Karpas-422 (cell line): ENCODE measurements at regions not wholly inside any gene's neighbourhood (a gene's known extent, or its start where the extent isn't known, plus 50 kb on each side); places are given as distances from the start of the nearest gene placed in this dataset.

Experiments
- DNase-seq: peaks from one replicate; pipeline ENCODE4 v3.0.0-alpha.2; 2015
- H2AFZ ChIP-seq: fragments of 200-600 bp; sonication (generic); 2 replicates; pipeline ENCODE4 v1.6.1; 2014; ENCODE audit warnings: antibody characterized with exemption, low read length, mixed read lengths
- H3K27ac ChIP-seq: fragments of 200-600 bp; sonication (generic); 2 replicates; pipeline ENCODE4 v1.5.1; 2014; ENCODE audit warnings: mild to moderate bottlenecking, low read length, moderate library complexity
- H3K27me3 ChIP-seq: fragments of 200-600 bp; sonication (generic); 2 replicates; pipeline ENCODE4 v1.6.1; 2014; ENCODE audit warnings: low read length, mixed read lengths
- H3K36me3 ChIP-seq: fragments of 200-600 bp; sonication (generic); 2 replicates; pipeline ENCODE4 v1.6.1; 2014; ENCODE audit warnings: low read length, mixed read lengths; ENCODE audit not compliant: insufficient read depth
- H3K4me1 ChIP-seq: fragments of 200-600 bp; sonication (generic); 2 replicates; pipeline ENCODE4 v1.6.1; 2014; ENCODE audit warnings: mild to moderate bottlenecking, low read length, mixed read lengths
- H3K4me2 ChIP-seq: fragments of 200-600 bp; sonication (generic); 2 replicates; pipeline ENCODE4 v1.6.1; 2014; ENCODE audit warnings: low read length, low read depth, mild to moderate bottlenecking; ENCODE audit not compliant: poor library complexity, severe bottlenecking
- H3K4me3 ChIP-seq: fragments of 200-600 bp; sonication (generic); 2 replicates; pipeline ENCODE4 v1.5.1; 2014; ENCODE audit warnings: mild to moderate bottlenecking, antibody characterized with exemption, low read length, mixed read lengths
- H3K79me2 ChIP-seq: fragments of 200-600 bp; sonication (generic); 2 replicates; pipeline ENCODE4 v1.6.1; 2014; ENCODE audit warnings: mild to moderate bottlenecking, low read length, mixed read lengths
- H3K9ac ChIP-seq: fragments of 200-600 bp; sonication (generic); 2 replicates; pipeline ENCODE4 v1.6.0; 2014; ENCODE audit warnings: low read length
- H3K9me2 ChIP-seq: fragments of 200-600 bp; sonication (generic), shearing (Covaris generic); replicated peaks from 2 replicates; pipeline ENCODE4 v1.6.0; 2014; ENCODE audit warnings: mild to moderate bottlenecking, low read length, moderate library complexity; ENCODE audit not compliant: insufficient read depth
- H3K9me3 ChIP-seq: fragments of 300-700, 200-600 bp; sonication (generic); 2 replicates; pipeline ENCODE4 v1.6.1; 2014; ENCODE audit warnings: low read length, mixed read lengths
- H4K20me1 ChIP-seq: fragments of 200-600 bp; sonication (generic); 2 replicates; pipeline ENCODE4 v1.6.1; 2014; ENCODE audit warnings: mild to moderate bottlenecking, antibody characterized with exemption, low read length, low read depth; ENCODE audit not compliant: insufficient read depth

DNA sequence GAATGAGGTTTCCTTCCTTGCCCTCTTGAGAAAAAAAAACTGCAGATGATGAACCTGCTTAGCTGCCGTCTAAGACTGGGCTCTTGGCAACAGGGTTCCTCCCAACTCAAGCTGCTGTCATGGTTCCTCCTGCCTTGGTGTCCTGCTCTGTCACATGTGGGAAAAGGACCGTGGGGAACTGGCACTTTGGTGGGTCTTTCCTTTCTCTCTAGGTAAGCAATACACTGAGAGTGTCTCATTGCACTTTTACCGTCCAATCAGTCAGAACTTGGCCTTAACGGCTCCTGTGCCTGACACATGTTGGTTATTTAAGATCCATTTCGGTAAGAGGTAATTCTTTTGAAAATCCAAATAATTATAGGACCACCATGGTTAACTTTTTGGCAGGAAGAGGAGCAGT is 60.8 kb upstream of the RNF152 start:
- Histone ChIP-seq H3K4me1 (peaks cover 10% of the 10 kb centered on the region), H3K27me3 (no peaks in the 10 kb centered on the region), H4K20me1 (no peaks in the 10 kb centered on the region), H3K9ac (no peak overlapping the region), H3K4me2 (no peak overlapping the region), H3K9me3 (no peaks in the 10 kb centered on the region), H3K9me2 (no peaks in the 10 kb centered on the region), H3K36me3 (no peaks in the 10 kb centered on the region), H3K27ac (no peak overlapping the region), H2AFZ (no peak overlapping the region), H3K4me3 (no peak overlapping the region), H3K79me2 (no peaks in the 10 kb centered on the region)
- DNase-seq, result no peak

DNA sequence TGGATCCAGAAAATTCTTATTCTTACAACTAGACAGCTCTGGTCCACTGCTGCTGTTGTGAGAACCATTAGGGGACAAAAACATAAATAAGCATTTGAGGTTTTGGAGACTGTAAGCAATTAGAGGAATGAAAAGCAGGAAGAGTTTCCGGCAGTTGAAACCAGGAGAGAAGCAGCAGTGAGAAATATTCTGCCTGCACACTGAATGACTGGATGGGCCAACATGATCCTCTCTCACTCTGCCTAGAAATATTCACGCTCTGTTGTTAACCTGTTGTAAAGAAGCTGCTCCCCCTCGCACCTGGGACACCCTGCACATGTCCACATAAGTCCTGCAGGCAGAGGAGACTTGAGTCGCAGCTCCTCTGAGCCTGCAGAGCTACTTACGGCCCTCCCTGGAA is 60.4 kb upstream of the RNF152 start:
- H3K9ac ChIP-seq, result no peak overlapping the region
- no peaks in the 10 kb centered on the region for H4K20me1 ChIP-seq
- H3K4me1 ChIP-seq, result peaks cover 10% of the 10 kb centered on the region
- H3K27ac ChIP-seq, result no peak overlapping the region
- H3K9me2 ChIP-seq, result no peaks in the 10 kb centered on the region
- H3K4me2 ChIP-seq, result no peak overlapping the region
- no peak for DNase-seq
- no peaks in the 10 kb centered on the region for H3K9me3 ChIP-seq
- no peaks in the 10 kb centered on the region for H3K27me3 ChIP-seq
- no peak overlapping the region for H2AFZ ChIP-seq
- H3K4me3 ChIP-seq, result no peak overlapping the region
- H3K36me3 ChIP-seq, result no peaks in the 10 kb centered on the region
- no peaks in the 10 kb centered on the region for H3K79me2 ChIP-seq

DNA sequence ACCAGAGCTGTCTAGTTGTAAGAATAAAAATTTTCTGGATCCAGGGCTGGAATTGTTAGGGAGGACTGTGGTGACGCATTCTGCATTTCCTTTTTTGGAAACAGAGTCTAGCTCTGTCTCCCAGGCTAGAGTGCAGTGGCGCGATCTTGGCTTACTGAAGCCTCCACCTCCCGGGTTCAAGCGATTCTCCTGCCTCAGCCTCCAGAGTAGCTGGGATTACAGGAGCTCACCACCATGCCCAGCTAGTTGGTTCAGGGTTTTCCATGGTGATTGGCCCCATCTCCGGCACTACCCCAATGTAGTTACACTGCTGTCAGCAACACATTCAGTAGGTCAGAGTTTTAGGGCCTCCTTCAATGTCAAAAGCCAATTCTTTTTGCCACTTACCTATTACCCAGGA is 58.6 kb upstream of the RNF152 start:
- Histone ChIP-seq H2AFZ (no peak overlapping the region), H3K4me1 (peaks cover 10% of the 10 kb centered on the region), H3K9me2 (no peaks in the 10 kb centered on the region), H3K4me3 (no peak overlapping the region), H3K9ac (no peak overlapping the region), H3K36me3 (no peaks in the 10 kb centered on the region), H3K9me3 (no peaks in the 10 kb centered on the region), H4K20me1 (no peaks in the 10 kb centered on the region), H3K79me2 (no peaks in the 10 kb centered on the region), H3K4me2 (no peak overlapping the region), H3K27me3 (no peaks in the 10 kb centered on the region), H3K27ac (no peak overlapping the region)
- no peak for DNase-seq

DNA sequence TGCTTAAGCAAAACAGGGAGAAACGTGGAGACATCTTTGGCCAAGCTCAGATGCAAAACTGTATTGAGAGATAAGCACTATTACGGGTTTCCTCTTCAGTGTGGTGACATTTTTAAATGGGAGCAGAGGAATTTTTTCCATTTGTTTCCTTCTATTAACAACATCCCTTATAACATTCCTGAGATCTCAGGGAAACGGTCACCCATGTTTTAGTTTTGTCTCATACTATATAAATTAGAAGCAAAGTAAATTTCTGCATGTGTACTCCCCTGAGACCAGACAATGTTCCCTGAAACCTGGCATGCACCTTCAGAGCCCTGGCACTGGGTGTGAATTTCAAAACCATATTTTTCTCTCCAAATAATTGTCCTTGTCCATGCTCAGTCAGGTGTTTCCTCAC is 57.6 kb upstream of the RNF152 start:
- Histone ChIP-seq H3K4me2 (no peak overlapping the region), H3K36me3 (no peaks in the 10 kb centered on the region), H3K9me3 (no peaks in the 10 kb centered on the region), H2AFZ (no peak overlapping the region), H4K20me1 (no peaks in the 10 kb centered on the region), H3K79me2 (no peaks in the 10 kb centered on the region), H3K4me1 (peaks cover 10% of the 10 kb centered on the region), H3K4me3 (no peak overlapping the region), H3K9ac (no peak overlapping the region), H3K27ac (no peak overlapping the region), H3K27me3 (no peaks in the 10 kb centered on the region), H3K9me2 (no peaks in the 10 kb centered on the region)
- DNase-seq, result no peak

DNA sequence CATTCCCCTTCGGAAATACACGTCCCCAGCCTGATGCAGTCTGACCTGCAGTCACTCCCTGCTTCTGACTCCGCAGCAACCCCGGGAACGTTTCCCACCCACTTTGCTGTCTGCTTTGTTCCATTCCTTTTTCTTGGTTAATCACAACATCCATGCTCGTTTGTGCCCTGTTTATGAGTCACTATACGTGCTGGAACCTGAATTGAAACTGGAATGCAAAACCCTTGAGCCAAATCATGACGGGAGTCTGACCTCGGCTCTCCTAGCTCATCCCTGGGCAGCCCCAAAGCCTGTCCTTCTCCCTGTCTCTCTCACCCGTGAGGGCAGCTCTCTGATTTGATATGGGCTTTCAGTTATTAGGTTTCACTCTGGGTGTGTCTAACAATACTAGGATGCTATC is 57.1 kb upstream of the RNF152 start:
- no peak overlapping the region for H3K9ac ChIP-seq
- no peaks in the 10 kb centered on the region for H4K20me1 ChIP-seq
- no peaks in the 10 kb centered on the region for H3K36me3 ChIP-seq
- no peak overlapping the region for H3K27ac ChIP-seq
- H3K79me2 ChIP-seq, result no peaks in the 10 kb centered on the region
- no peaks in the 10 kb centered on the region for H3K9me3 ChIP-seq
- no peak overlapping the region for H2AFZ ChIP-seq
- DNase-seq, result no peak
- no peak overlapping the region for H3K4me2 ChIP-seq
- H3K9me2 ChIP-seq, result no peaks in the 10 kb centered on the region
- H3K4me3 ChIP-seq, result no peak overlapping the region
- H3K4me1 ChIP-seq, result peaks cover 10% of the 10 kb centered on the region
- no peaks in the 10 kb centered on the region for H3K27me3 ChIP-seq

DNA sequence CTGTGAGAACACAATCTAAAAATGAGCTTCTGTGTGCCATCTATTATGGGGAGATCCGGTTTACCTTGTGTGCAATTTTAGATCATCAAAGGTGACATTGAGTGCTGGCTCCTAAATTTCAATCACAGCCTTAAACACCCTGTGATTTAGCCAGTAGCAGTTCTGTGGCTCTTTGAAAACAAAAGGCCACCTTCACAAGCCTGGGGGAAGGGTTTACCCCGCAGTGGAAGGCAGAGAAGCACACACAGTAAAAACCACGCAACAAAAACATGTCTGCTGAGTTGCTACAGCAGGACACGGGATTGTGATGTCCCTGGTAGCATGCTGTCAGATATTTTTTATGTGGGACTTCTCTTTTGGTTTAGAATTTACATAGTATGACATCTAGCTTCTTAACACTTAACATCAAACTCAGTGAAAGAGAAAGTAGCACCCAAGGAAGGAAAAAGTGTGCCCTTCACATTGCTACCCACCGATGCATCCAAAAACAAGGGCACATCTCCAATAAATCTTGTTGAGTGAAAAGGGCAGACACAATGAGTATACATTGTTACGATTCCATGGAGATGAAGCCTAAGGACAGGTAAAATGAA is 56.1 kb upstream of the RNF152 start:
- no peaks in the 10 kb centered on the region for H3K79me2 ChIP-seq
- H2AFZ ChIP-seq, result no peak overlapping the region
- H3K4me3 ChIP-seq, result no peak overlapping the region
- H3K9me3 ChIP-seq, result no peaks in the 10 kb centered on the region
- no peak overlapping the region for H3K27ac ChIP-seq
- no peak overlapping the region for H3K4me2 ChIP-seq
- peaks cover 10% of the 10 kb centered on the region for H3K4me1 ChIP-seq
- DNase-seq, result no peak
- H3K36me3 ChIP-seq, result no peaks in the 10 kb centered on the region
- no peaks in the 10 kb centered on the region for H3K9me2 ChIP-seq
- no peaks in the 10 kb centered on the region for H4K20me1 ChIP-seq
- H3K9ac ChIP-seq, result no peak overlapping the region
- H3K27me3 ChIP-seq, result no peaks in the 10 kb centered on the region

DNA sequence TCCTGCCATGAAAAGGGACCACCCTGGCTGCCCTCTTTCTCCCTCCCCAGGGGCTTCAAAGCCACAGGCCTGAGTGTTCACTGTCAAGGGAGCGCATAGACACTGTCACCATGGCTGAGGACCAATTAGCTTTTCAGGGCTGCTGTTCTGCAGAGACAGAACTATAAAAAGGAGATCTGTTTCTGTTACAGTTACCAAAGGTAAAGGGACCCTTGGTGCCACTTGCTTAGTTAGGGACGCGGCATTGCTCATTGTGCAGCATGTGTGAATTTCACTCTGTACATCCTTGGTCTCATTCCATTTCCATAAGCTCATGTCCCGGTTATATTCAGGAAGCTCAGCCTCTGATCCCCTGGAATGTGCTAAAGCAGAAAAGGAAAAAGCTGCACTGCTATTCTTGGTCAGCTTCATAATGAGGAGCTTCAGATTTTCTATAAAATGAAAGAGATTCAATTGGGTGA is 55.5 kb upstream of the RNF152 start:
- Histone ChIP-seq H3K4me1 (peaks cover 10% of the 10 kb centered on the region), H3K4me3 (no peak overlapping the region), H3K36me3 (no peaks in the 10 kb centered on the region), H4K20me1 (no peaks in the 10 kb centered on the region), H3K9ac (no peak overlapping the region), H3K27ac (no peak overlapping the region), H3K79me2 (no peaks in the 10 kb centered on the region), H3K27me3 (no peaks in the 10 kb centered on the region), H3K9me3 (no peaks in the 10 kb centered on the region), H3K9me2 (no peaks in the 10 kb centered on the region), H2AFZ (no peak overlapping the region), H3K4me2 (no peak overlapping the region)
- DNase-seq, result no peak

DNA sequence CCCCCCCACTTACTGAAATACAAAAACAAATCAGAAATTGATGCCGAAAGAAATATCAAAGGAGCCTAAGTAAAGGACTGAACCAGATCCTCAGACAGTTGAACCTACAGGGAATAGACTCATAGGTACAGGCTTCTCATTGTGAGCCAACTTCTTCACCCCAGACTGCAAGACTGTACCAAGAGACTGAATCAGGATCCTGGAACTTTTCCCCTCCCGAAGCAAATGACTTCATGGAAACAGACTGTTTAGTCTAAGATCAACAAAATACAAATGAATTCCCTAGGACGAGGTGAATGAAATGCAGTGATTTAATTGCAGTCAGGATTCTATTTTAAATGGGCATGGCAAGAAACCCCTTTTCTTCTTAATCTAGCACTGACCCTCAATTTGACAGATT is 53.6 kb upstream of the RNF152 start:
- Histone ChIP-seq H3K4me3 (no peak overlapping the region), H3K9ac (no peak overlapping the region), H3K36me3 (no peaks in the 10 kb centered on the region), H3K9me2 (no peaks in the 10 kb centered on the region), H3K4me2 (no peak overlapping the region), H3K79me2 (no peaks in the 10 kb centered on the region), H2AFZ (no peak overlapping the region), H3K27me3 (no peaks in the 10 kb centered on the region), H3K4me1 (no peaks in the 10 kb centered on the region), H4K20me1 (no peaks in the 10 kb centered on the region), H3K27ac (no peak overlapping the region), H3K9me3 (no peaks in the 10 kb centered on the region)
- no peak for DNase-seq
